HCT116 (cell line): ENCODE measurements at regions not wholly inside any gene's neighbourhood (a gene's known extent, or its start where the extent isn't known, plus 50 kb on each side); places are given as distances from the start of the nearest gene placed in this dataset.

ENCODE experiments used
- CEBPB ChIP-seq: IDR thresholded peaks from 2 replicates; pipeline ENCODE4 v1.6.1; 2012; ENCODE audit warnings: low read depth
- EZH2phosphoT487 ChIP-seq: fragments of 200-600 bp; IDR thresholded peaks from 2 replicates; pipeline ENCODE4 v1.6.1; 2018; ENCODE audit warnings: antibody characterized with exemption, borderline replicate concordance
- JUND ChIP-seq: IDR thresholded peaks from 2 replicates; pipeline ENCODE4 v1.6.1; 2012
- POLR2A ChIP-seq: IDR thresholded peaks from 2 replicates; pipeline ENCODE4 v1.7.0; 2011; ENCODE audit warnings: borderline replicate concordance; ENCODE audit not compliant: insufficient read depth, insufficient read length; ENCODE audit errors: extremely low read depth
- POLR2AphosphoS5 ChIP-seq: IDR thresholded peaks from 2 replicates; pipeline ENCODE4 v1.6.1; 2011; ENCODE audit warnings: mild to moderate bottlenecking, low read depth, low read length, moderate library complexity
- RAD21 ChIP-seq: IDR thresholded peaks from 2 replicates; pipeline ENCODE4 v1.6.1; 2012; ENCODE audit warnings: low read depth, mild to moderate bottlenecking
- SIN3A ChIP-seq: IDR thresholded peaks from 2 replicates; pipeline ENCODE4 v1.6.1; 2012; ENCODE audit warnings: low read depth
- YY1 ChIP-seq: IDR thresholded peaks from 2 replicates; pipeline ENCODE4 v1.6.1; 2011; ENCODE audit warnings: low read length, low read depth, moderate library complexity, mild to moderate bottlenecking; ENCODE audit not compliant: insufficient replicate concordance; ENCODE audit errors: extremely low read depth
- ZFX ChIP-seq: fragments of 450-650 bp; IDR thresholded peaks from 2 replicates; pipeline ENCODE4 v1.6.1; 2017
- TF ChIP-seq, protein P1 (sequence below): IDR thresholded peaks from 2 replicates; pipeline ENCODE4 v1.6.1; 2012; ENCODE audit warnings: low read depth
- TF ChIP-seq, protein P2 (sequence below), 3 experiments: fragments of 200-600 bp in 1 of 3; sonication (generic) in 1 of 3; IDR thresholded peaks in 2 of 3; conservative IDR thresholded peaks in 1 of 3; 2 replicates each; pipeline ENCODE4 v1.5.1; 2012 to 2017; ENCODE audit warnings: low read depth in 2 of 3, low read length in 2 of 3, antibody characterized with exemption in 1 of 3, borderline replicate concordance in 1 of 3, control low read depth in 1 of 3, mild to moderate bottlenecking in 1 of 3, mixed read lengths in 1 of 3, mixed run types in 1 of 3, moderate library complexity in 1 of 3; ENCODE audit not compliant: insufficient read depth in 1 of 3
- TF ChIP-seq, protein P3 (sequence below): IDR thresholded peaks from 2 replicates; pipeline ENCODE4 v1.6.1; 2012
- TF ChIP-seq, protein P4 (sequence below): IDR thresholded peaks from 2 replicates; pipeline ENCODE4 v1.6.1; 2012

DNA sequence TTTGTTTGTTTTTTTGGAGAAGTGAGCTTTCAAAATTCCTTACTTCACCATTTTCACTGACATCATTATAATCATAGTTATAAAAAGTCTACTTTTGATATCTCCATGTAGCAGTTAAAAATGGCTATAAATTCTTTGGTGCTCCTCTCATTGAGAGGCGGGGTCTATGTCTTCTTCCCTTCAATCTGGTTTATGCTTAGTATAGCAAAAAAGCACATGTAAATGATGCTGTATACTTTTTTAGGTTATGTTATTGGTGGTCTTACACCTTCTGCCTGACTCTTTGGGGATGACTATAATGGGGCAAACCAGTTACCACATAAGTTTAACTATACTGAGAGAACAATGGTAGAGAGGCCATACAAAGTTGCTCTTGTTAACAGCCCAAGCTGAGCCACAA lies 289.6 kb downstream of the EPM2A start:
- TF ChIP-seq YY1 (no peak), POLR2A (no peak), RAD21 (no peak), CEBPB (no peak), EZH2phosphoT487 (no peak), POLR2AphosphoS5 (no peak), ZFX (no peak), JUND (no peak), SIN3A (no peak)
- TF ChIP-seq, protein P1, sequence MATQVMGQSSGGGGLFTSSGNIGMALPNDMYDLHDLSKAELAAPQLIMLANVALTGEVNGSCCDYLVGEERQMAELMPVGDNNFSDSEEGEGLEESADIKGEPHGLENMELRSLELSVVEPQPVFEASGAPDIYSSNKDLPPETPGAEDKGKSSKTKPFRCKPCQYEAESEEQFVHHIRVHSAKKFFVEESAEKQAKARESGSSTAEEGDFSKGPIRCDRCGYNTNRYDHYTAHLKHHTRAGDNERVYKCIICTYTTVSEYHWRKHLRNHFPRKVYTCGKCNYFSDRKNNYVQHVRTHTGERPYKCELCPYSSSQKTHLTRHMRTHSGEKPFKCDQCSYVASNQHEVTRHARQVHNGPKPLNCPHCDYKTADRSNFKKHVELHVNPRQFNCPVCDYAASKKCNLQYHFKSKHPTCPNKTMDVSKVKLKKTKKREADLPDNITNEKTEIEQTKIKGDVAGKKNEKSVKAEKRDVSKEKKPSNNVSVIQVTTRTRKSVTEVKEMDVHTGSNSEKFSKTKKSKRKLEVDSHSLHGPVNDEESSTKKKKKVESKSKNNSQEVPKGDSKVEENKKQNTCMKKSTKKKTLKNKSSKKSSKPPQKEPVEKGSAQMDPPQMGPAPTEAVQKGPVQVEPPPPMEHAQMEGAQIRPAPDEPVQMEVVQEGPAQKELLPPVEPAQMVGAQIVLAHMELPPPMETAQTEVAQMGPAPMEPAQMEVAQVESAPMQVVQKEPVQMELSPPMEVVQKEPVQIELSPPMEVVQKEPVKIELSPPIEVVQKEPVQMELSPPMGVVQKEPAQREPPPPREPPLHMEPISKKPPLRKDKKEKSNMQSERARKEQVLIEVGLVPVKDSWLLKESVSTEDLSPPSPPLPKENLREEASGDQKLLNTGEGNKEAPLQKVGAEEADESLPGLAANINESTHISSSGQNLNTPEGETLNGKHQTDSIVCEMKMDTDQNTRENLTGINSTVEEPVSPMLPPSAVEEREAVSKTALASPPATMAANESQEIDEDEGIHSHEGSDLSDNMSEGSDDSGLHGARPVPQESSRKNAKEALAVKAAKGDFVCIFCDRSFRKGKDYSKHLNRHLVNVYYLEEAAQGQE, result no peak
- TF ChIP-seq, protein P2, sequence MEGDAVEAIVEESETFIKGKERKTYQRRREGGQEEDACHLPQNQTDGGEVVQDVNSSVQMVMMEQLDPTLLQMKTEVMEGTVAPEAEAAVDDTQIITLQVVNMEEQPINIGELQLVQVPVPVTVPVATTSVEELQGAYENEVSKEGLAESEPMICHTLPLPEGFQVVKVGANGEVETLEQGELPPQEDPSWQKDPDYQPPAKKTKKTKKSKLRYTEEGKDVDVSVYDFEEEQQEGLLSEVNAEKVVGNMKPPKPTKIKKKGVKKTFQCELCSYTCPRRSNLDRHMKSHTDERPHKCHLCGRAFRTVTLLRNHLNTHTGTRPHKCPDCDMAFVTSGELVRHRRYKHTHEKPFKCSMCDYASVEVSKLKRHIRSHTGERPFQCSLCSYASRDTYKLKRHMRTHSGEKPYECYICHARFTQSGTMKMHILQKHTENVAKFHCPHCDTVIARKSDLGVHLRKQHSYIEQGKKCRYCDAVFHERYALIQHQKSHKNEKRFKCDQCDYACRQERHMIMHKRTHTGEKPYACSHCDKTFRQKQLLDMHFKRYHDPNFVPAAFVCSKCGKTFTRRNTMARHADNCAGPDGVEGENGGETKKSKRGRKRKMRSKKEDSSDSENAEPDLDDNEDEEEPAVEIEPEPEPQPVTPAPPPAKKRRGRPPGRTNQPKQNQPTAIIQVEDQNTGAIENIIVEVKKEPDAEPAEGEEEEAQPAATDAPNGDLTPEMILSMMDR (IDR thresholded peaks at IDR 0.05 in 2 of 3, conservative IDR thresholded peaks at IDR 0.05 in 1 of 3; ENCODE audit: borderline replicate concordance in 1 of 3, insufficient read depth in 1 of 3, low read depth in 2 of 3, low read length in 2 of 3), result no peak
- TF ChIP-seq, protein P3, sequence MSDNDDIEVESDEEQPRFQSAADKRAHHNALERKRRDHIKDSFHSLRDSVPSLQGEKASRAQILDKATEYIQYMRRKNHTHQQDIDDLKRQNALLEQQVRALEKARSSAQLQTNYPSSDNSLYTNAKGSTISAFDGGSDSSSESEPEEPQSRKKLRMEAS, result no peak
- TF ChIP-seq, protein P4, sequence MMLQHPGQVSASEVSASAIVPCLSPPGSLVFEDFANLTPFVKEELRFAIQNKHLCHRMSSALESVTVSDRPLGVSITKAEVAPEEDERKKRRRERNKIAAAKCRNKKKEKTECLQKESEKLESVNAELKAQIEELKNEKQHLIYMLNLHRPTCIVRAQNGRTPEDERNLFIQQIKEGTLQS, result no peak
